ENCODE measurements at regions not wholly inside any gene's neighbourhood (a gene's known extent, or its start where the extent isn't known, plus 50 kb on each side); places are given as distances from the start of the nearest gene placed in this dataset.

DNA sequence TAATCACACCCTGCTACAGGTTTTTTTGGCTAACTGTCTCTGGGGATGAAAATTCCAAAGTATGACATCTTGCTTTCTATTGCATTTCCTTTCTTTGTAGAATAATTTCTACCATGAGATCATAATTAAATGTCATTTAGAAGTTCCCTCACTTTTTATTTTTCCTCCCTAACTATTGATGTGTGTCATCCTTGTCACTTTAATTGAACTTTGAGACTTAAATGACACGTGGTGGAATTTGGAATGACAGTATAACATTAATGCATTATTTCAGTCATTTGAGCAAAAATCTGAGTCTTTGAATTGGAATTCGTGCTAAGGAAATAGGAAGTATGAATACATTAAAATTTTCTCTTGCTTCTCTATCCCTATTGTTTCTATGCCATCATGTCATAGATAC, 745.4 kb downstream of the PDHA2 start:
- in situ Hi-C loops (cut with MboI; ENCODE audit: low sequenced_read_pairs, unreplicated experiment) = no loop called here
- TF ChIP-seq CTCF (IDR thresholded peaks at IDR 0.05; ENCODE audit: borderline replicate concordance, control extremely low read depth, extremely low read depth, insufficient read depth, missing control alignments) = no peak
- DNase-seq (ENCODE audit: low spot score) = no peak

GRCh38 chr4:96593422-96593821, 753.5 kb downstream of the PDHA2 start:
- no peak for TF ChIP-seq CTCF (IDR thresholded peaks at IDR 0.05; ENCODE audit: borderline replicate concordance, control extremely low read depth, extremely low read depth, insufficient read depth, missing control alignments)
- DNase-seq (ENCODE audit: low spot score) = no peak
- in situ Hi-C loops (cut with MboI; ENCODE audit: low sequenced_read_pairs, unreplicated experiment) = no loop called here

DNA sequence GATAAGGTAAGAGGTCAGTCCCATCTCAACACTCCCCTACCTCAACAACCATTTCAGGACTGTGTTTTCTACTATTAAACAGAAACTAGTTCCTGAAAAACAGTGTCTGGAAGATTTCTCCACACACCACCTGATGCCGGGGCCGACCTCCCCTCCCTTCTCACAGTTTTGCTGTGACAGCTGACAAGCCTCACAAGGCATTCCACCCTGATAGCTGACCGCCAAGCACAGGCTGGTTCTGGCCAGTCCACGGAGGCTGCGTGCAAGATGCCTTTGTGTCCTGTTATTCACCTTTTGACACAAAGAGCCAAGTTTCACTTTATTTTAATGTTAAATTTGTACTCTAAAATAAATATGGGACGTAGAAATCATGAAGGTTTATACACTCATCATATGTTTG, 758.6 kb downstream of the PDHA2 start:
- DNase-seq (ENCODE audit: low spot score) = no peak
- in situ Hi-C loops (cut with MboI; ENCODE audit: low sequenced_read_pairs, unreplicated experiment) = no loop called here
- TF ChIP-seq CTCF (IDR thresholded peaks at IDR 0.05; ENCODE audit: borderline replicate concordance, control extremely low read depth, extremely low read depth, insufficient read depth, missing control alignments) = no peak

DNA sequence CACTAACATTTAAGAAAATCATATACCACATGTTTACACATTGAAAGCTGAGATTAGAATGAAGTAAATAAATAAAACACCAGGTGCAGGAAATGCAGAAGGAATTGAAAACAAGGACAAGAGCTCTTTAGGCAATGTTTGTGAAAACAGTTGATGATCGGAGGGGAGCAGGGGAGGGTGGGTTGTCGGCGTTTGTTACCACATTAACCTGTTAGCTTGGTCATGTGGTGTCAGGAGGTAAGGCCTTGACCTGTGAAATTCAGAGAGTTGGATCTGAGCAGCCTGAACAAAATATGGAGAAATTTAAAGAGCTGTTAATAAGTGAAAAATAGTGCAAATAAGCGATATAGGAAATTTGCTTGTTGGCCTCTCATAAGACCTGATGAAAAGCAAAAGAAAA, 759.9 kb downstream of the PDHA2 start:
- no peak for TF ChIP-seq CTCF (IDR thresholded peaks at IDR 0.05; ENCODE audit: borderline replicate concordance, control extremely low read depth, extremely low read depth, insufficient read depth, missing control alignments)
- DNase-seq (ENCODE audit: low spot score) = no peak
- in situ Hi-C loops (cut with MboI; ENCODE audit: low sequenced_read_pairs, unreplicated experiment) = no loop called here

GRCh38 chr4:96602661-96603060, 762.8 kb downstream of the PDHA2 start:
- TF ChIP-seq CTCF (IDR thresholded peaks at IDR 0.05; ENCODE audit: borderline replicate concordance, control extremely low read depth, extremely low read depth, insufficient read depth, missing control alignments) = no peak
- in situ Hi-C loops (cut with MboI; ENCODE audit: low sequenced_read_pairs, unreplicated experiment) = no loop called here
- no peak for DNase-seq (ENCODE audit: low spot score)

- DNase-seq (ENCODE audit: low spot score) = no peak
- in situ Hi-C loops (cut with MboI; ENCODE audit: low sequenced_read_pairs, unreplicated experiment) = no loop called here
- no peak for TF ChIP-seq CTCF (IDR thresholded peaks at IDR 0.05; ENCODE audit: borderline replicate concordance, control extremely low read depth, extremely low read depth, insufficient read depth, missing control alignments)
Measured at GRCh38 chr4:96603641-96604040, 763.7 kb downstream of the PDHA2 start.

- in situ Hi-C loops (cut with MboI; ENCODE audit: low sequenced_read_pairs, unreplicated experiment) = no loop called here
- DNase-seq (ENCODE audit: low spot score) = no peak
- no peak for TF ChIP-seq CTCF (IDR thresholded peaks at IDR 0.05; ENCODE audit: borderline replicate concordance, control extremely low read depth, extremely low read depth, insufficient read depth, missing control alignments)
Measured at GRCh38 chr4:96606451-96606850, 766.6 kb downstream of the PDHA2 start.

All from GM13976 (cell line).